HG03460 (cell line): ENCODE measurements at regions not wholly inside any gene's neighbourhood (a gene's known extent, or its start where the extent isn't known, plus 50 kb on each side); places are given as distances from the start of the nearest gene placed in this dataset.
"Not testable (repeated sequence)": the region's sequence is repeated elsewhere in the genome, so short reads cannot be mapped to it uniquely, and the experiment has no call there.

Experiments used
- ATAC-seq: cut with Tn5 transposase; IDR thresholded peaks from one replicate; pipeline ENCODE4 v1.9.1; 2021; ENCODE audit not compliant: unreplicated experiment

DNA sequence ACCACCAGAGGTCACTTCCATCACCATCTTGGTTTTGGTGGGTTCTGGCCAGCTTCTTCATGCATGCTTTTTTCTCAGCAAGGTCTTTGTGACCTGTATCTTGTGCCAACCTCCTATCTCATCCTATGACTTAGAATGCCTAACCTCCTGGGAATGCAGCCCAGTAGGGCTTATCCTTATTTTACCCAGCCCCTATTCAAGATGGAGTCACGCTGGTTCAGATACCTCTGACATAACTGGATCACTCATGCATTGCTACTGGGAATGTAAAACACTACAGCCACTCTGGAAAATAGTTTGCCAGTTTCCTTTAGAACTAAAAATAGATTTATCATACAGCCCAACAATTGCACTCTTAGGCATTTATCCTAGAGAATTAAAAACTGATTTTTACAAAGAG lies 219.2 kb downstream of the IRS1 start:
- ATAC-seq, result no peak

DNA sequence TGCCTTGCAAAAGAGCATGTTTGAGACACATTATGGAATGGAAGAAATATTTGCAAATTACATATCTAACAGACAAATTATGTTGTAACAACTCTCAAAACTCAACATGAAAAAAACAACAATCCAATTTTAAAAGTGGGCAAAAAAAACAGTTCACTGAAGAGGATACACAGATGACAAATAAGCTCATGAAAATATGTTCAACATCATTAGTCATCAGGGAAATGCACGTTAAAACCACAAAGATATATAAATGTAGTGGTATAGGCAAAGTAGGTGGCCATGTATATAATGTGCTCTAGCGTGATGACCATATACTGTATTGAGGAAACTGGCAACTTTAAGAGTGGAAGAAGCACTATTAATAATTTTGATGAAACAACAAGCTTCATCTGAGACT lies 220.1 kb downstream of the IRS1 start:
- ATAC-seq, result no peak

DNA sequence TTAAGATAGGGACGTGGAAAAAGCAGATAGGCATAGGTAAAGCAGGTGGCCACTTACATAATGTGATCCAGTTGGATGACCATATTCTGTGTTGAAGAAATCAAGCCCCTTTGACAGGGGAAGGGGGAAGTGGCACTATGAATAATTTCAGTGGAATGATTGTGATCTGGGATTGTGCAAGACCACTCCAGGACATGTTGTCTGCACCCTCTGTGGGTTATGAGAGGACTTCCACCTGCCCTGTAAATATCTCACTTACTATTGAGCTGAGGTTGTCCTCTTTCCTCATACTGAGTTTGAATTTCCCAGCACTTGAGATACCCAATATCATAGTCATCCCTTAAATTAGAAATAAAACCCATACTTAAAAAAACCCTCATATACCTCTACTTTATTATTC lies 220.7 kb downstream of the IRS1 start:
- no peak for ATAC-seq

DNA sequence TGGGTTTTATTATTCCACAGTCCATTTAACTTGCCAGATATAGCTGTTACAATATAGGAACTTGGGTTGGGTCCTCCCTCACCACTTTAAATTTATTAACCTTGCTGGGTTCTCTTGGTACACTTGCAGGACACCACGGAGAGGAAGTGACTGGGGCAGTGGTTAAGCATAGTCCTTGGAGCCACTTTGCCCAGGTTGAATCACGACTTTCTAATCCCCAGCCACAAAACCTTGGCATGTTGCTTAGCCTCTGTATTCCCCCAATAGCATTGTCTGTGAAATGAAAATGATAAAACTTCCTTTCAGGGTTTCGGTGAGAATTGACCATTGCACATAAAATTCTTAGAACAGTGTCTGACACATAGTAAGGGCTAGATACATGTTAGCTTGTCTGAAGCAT lies 221.2 kb downstream of the IRS1 start:
- no peak for ATAC-seq

DNA sequence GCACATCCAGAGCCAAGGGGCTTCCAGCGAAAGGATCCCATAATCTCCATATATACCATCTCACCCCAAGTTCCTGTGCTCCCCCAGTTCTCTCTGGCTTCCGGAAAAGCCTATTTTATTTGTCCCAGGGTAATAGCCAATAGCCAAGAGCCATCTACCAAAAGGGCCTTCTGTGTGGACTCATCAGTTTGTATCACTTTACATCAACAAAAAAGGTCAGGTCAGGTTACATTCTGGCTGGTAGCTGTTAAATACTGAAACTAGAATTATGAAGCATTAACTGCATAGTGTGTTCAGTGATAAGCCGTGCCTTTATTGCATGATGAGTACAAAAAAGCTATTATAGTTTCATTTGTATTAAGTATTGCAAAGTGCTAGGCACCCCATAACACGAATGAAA lies 223.7 kb downstream of the IRS1 start:
- ATAC-seq, result no peak

DNA sequence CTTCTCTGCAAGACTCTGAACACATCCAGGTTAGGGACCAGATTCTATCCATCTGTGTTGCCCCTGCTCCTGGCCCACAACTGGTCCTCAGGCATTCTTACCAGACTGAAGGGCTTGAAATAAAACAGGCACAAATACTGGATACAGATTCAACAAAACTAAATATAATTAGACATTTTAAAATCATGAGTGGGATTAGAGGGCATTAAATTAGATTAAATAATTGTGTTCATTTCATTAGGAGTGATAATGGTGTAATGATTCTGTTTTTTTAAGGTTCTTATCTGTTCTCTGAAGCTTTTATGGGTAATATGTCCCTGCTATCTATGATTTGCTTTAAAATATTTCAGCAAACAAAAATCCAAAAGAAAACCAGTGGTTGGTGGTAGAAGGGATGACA lies 226.5 kb downstream of the IRS1 start:
- no peak for ATAC-seq

DNA sequence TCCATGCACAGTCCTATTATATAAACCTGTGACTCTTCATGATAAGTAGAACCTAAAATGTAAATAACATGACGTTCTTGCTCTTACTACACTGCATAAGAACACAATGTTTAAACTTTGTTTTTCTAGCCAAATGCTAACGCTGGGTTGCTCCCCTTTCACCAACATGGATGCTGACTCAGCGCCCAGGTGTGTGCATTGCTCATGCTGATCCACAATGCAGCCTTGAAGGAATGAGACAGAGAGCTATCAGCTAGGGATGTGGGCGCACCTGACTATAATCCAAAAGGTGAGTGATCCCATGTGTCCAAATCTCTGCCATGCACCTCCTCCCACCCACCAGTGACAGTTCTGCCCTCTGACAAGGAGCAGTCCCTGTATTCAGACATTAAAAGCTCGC lies 235.0 kb downstream of the IRS1 start:
- no peak for ATAC-seq

DNA sequence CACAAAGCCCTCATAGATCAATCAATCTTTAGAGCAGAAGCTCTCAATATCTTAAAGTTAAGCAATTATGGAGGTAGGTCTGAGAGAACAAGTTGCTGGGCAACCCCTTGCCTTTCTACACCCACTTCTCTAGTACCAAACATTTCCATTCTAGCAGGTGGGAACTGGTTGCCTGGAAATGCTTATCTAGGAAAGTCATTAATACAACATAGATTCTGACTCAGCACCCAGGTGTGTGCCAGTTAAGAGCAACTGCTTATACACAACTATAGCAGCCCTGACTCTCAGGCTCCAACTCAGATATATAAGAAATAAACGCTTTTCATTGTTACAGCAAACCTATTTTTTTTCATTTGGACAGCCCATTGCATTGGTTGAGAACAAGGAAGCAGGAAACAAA lies 237.7 kb downstream of the IRS1 start:
- no peak for ATAC-seq

DNA sequence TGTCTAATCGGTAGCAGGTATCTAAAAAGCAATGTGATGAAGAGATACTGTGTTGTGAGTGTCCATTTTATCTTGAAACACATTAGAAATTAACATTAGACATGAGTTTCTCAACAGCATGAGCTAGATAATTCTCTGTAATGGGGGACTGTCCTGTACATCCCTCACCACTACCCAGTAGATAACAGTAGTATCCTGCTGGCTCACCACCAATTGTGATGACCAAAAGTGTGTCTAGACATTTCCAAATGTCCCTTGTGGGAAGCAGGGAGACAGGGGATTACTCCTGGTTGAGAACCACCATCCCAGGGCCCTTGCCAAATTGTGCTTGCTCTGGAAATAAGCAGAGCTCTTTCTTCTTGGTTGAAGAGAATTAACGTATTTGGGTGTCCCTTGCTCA lies 239.3 kb downstream of the IRS1 start:
- ATAC-seq, result no peak

DNA sequence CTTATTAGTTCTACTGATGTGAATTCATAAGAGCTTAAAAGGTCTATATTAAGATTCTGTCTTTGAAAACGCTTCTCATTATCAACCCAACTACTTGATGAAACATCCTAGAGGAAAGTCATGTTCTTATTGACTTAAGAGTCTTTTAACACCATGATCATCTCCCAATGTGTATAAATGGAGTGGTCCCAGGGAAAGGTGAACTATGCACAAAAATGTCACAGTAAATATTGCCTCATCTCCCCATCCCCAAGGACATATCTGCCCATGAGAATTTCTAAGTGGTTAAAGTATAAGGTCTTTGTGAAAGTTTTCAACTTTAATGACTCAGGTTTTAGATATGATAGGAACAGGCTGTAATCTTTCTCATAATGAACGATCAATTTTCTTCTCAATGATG lies 240.1 kb downstream of the IRS1 start:
- no peak for ATAC-seq

DNA sequence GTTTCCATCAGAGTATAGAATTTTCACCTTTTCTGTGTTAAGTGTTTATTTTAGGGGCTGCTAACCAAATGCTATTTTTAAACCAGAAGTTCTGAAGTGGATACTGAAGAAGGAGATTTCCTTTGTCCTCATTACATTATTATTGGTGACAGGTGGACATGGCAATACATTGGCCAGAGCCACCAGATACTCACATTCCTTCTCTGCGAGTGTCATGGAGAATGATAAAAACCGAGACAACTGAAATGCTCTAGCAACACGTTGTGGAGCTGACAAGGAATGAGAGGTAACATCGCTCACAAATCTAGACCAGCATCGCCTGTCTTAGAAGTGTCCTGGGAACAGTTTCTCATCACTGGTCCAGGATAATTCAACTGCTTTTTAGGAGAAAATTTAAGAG lies 241.2 kb downstream of the IRS1 start:
- no peak for ATAC-seq

DNA sequence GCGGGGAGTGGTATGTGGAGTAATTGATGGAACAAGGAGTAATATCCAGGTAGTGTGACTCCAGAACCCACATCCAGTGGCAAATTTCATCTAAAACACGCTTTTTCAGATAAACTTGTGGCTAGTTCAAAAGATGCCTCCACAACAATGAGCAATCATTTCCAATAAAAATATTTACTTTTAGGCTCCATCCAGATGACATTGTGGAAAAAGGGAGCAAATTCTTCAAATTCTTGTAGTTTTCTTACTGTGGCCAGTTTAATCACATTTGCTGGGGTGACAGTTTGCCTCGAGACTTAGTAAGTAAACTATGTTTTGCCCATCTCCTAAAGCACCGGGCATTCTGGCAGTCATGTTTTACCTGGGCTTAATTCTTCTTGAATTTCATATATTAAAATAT lies 243.6 kb downstream of the IRS1 start:
- no peak for ATAC-seq

DNA sequence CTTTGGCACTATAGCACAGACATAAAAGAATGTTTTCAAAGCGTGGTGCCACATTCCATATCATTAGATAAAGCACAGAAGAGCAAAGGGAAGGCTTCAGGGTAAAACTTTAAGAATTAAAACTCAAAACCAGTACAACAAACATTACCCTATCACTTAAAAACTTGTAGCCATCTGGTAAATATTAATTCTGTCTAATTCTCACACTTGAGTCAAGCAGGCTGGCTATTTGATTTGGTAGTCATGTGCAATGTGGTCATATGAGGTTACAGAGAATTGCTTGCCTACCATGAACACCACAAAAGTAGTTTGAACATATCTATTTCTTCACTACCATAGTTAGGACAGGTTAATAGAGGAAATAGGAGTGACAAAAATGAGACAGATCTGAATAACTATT lies 244.9 kb downstream of the IRS1 start:
- ATAC-seq, result no peak

DNA sequence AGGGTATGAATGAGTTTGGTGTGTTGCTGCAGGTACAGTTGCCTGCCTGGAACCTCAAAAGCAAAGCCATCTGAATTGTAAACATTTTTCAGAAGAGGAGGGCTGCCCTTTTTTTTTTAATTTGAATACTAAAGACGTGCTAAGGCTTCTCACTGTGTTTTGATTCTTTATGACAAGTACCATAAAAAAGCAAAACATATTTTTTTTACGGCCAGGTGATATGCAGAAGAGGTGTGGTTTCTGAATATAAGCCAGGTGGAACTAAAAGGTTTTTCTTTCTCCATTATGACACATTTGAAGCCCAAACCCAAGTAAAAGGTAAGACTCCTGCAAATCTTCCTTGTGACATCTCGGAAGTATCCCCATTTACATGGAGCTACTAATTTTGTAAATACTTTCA lies 246.3 kb downstream of the IRS1 start:
- ATAC-seq, result no peak

DNA sequence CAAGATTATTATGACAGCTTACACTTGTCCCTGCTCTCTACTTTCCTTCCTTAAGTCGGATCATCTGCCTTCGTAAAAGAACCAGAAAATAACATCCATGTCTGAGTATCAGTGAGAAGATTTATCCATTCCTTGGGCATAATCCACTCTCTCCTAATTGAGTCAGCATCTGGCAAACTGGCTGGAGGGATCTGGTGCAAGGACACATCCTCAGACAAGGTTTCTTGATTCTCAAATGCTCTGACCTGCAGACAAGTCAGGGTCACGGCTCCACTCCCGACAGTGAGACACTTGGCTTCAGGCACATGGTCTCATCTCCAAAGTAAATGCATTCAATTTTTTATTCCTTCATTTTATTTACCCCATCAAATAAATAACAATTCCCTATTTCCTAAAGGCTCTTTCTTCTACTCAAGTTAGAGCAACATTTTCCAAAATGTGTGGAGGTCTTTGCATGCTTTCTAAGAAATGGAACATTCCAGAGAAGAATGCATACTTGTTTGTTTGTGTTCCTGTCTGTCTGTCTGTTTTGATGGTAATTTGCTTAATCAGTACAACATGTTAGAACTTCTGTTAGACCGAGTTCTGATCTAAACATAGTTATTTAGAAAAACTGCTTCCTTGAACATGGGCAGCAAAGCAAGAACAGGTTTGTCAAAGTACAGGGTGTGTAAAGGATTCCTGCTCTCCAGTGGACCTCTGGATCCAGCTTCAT lies 246.9 kb downstream of the IRS1 start:
- no peak for ATAC-seq

DNA sequence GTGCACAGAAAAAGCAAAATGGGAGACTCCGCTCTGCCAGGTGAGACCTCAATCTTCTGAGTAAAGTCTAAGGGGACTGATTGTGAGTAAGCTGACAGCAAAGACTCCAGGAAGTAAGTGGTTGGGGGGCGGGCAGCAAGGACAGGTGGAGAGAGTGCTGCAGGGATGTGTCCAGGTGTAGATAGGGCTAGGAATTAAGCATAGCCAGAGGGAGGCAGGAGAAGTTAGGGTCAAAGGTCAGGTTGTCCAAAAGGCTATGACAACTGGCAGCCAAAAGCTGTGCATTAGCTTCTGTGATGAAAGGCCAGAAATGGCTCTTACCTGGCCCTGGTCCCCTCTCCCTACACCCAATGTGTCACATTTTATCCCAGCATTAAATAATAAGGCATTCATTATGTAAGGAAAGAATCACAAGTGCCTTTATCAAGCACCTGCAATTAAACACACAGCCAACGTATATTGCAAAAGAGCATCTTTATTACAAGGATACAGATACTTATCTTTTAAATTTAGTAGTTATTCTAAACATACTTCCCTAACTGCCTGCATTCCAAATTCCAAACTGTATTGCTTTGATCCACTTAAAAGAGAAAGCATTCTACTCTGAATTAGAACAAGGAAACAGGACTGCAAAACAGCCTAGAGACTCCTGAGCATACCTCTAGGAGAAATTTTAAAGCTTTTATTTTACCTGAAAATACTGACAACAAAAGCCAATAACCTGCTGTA lies 247.9 kb downstream of the IRS1 start:
- ATAC-seq, result no peak

DNA sequence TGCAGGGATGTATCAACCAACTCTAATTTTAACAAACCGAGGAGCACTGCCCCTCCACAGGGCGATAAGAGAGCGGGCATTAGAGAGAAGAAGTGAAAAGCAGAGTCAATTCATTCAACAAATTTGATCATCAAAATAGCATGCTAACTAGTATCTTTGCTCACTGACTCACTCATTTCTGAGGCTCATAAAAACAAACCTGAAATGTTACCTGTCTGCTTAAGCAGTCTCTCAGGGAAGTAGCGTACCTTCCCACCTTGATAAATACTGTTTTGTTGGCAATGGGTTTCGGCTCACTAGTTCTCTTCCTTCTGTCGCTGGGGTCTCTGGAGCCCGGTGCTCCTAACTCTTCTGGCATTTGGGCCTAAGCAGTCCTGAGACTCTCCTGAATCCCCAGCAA lies 248.8 kb downstream of the IRS1 start:
- ATAC-seq, result no peak

DNA sequence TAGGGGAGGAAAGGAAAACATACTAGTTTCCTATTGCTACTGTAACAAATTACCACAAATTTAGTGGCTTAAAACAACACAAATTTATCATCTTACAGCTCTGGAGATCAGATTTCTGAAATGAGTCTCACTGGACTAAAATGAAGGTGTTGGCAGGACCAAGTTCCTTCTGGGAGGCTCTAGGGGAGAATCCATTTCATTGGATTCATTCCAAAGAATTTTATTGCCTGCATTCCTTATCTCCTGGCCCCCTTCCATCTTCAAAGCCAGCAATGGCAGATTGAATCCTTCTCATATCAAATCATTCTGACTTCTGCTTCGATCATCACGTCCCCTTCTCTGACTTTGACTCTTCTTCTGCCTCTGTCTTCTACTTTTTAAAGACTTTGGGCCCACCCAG lies 250.9 kb downstream of the IRS1 start:
- no peak for ATAC-seq

DNA sequence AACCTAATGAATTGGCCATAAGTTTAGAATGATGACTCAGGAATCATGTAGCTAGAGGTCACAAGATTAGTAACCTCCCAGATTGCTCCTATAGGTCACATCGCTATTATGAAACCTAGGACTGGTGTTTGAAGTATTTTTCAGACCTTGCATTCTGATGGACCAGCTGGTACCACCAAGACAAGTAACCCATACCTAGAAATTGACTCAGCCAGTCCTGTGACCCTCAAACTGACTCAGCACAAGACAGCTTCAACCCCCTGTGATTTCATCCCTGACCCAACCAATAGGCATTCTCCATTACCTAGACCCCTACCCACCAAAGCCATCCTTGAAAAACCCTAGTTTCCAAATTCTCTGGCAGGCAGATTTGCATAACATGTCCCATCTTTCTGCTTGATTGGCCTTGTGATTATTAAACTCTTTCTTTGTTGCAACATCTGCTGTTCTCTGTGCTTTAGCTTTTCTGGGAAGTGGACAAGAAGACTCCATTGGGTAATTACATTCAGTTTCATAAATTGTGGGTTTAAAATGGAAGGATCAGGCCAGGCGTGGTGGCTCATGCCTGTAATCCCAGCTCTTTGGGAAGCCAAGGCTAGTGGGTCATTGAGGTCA lies 254.9 kb downstream of the IRS1 start:
- ATAC-seq, result no peak

DNA sequence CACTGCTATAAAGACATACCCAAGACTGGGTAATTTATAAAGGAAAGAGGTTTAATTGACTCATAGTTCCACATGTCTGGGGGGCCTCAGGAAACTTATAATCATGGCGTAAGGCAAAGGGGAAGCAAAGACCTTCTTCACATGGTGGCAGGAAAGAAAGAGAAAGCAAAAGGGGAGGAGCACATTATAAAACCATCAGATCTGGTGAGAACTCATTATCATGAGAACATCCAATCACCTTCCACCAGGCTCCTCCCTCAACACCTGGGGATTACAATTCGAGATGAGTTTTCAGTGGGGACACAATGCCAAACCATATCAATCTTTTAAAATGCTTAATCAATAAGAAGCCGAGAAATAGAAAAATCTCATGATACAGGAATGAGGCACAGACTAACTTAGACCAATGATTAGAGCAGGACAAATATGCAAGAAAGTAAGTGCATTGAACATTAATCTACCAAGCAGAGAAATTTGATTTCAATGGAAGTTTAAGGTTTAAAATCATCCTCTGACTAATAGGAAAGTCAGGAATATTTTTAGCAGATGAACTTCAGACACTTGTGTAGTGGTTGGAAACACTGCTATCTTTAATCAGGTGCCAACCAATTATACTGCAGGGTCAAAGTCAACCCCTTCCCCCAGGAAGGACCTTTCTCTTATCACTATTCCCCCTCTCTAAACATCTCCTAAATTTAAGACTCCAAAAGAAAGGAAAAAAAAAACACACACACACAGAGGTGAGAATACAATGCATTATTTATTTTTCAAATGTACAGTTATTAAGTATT lies 259.2 kb downstream of the IRS1 start:
- ATAC-seq, result no peak

DNA sequence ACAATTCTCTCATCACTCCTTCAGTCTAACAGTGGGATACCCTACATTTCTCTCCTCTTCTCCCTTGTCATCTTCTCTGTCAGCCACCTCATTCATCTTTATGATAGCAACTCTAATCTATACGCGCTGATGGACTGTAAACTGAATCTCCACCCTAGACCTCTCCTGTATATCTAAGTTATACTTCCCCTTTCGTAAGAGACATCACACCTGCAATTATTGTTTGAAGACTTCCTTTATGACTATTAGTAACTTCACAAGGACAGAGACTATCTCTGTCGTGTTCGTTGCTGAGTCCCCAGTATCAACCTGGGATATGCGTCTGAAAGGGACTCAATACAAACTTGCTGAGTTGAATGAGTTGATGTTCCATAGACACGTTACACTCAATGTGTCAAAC lies 263.2 kb downstream of the IRS1 start:
- no peak for ATAC-seq

DNA sequence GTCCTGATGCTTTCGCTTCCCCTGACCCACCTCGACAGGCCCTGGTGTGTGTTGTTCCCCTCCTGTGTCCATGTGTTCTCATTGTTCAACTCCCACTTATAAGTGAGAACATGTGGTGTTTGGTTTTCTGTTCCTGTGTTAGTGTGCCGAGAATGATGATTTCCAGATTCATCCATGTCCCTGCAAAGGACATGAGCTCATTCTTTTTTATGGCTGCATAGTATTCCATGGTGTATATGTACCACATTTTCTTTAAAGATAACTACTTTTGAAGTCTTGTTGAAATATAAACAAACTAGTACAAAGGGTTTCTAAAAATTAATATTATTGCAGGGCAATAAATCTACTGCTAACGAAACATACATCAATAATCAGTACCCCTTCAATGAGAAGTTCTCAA lies 266.6 kb downstream of the IRS1 start:
- ATAC-seq, result not testable (repeated sequence)
